CD14-positive monocyte (primary cell): ENCODE measurements at regions not wholly inside any gene's neighbourhood (a gene's known extent, or its start where the extent isn't known, plus 50 kb on each side); places are given as distances from the start of the nearest gene placed in this dataset.

Source experiments
- DNase-seq, 3 donors: peaks; one replicate each; pipeline ENCODE4 v3.0.0-alpha.2; 2011 to 2022
- H2AFZ ChIP-seq: 2 replicates; pipeline ENCODE4 v1.6.0; 2012; ENCODE audit warnings: mild to moderate bottlenecking, low read depth, low read length, inconsistent platforms; ENCODE audit not compliant: insufficient read depth, poor library complexity, severe bottlenecking
- H3K27ac ChIP-seq, 2 donors: 1 replicate in 1 of 2; 2 replicates in 1 of 2; pipeline ENCODE4 v1.5.1; 2012 to 2013; ENCODE audit warnings: low read length in 2 of 2, control low read depth in 1 of 2, inconsistent platforms in 1 of 2, low read depth in 1 of 2, mild to moderate bottlenecking in 1 of 2
- H3K27me3 ChIP-seq, 2 donors: one replicate each; pipeline versions ENCODE4 v1.6.0 to v1.6.1; 2011 to 2013; ENCODE audit warnings: low read length in 2 of 2; ENCODE audit not compliant: control insufficient read depth in 2 of 2, insufficient read depth in 2 of 2
- H3K36me3 ChIP-seq, 2 donors: replicated peaks in 1 of 2; 1 replicate in 1 of 2; 2 replicates in 1 of 2; pipeline versions ENCODE4 v1.5.1 to v1.6.1; 2012 to 2013; ENCODE audit warnings: low read length in 2 of 2, control low read depth in 1 of 2, inconsistent platforms in 1 of 2, mild to moderate bottlenecking in 1 of 2; ENCODE audit not compliant: insufficient read depth in 2 of 2, control insufficient read depth in 1 of 2
- H3K4me1 ChIP-seq, 2 donors: 1 replicate in 1 of 2; 2 replicates in 1 of 2; pipeline versions ENCODE4 v1.5.1 to v1.6.1; 2012 to 2013; ENCODE audit warnings: low read length in 2 of 2, control low read depth in 1 of 2, inconsistent platforms in 1 of 2, mild to moderate bottlenecking in 1 of 2, moderate library complexity in 1 of 2; ENCODE audit not compliant: insufficient read depth in 2 of 2, control insufficient read depth in 1 of 2
- H3K4me2 ChIP-seq: replicated peaks from 2 replicates; pipeline ENCODE3; 2012; ENCODE audit warnings: low read length, moderate library complexity, mild to moderate bottlenecking; ENCODE audit not compliant: poor library complexity, severe bottlenecking; ENCODE audit errors: extremely low read depth
- H3K4me3 ChIP-seq, 3 experiments: fragments of 200-600 bp in 1 of 3; sonication (generic) in 1 of 3; replicated peaks in 1 of 3; 1 replicate in 2 of 3; 2 replicates in 1 of 3; pipeline ENCODE4 v1.5.1; 2011 to 2013; ENCODE audit warnings: low read length in 3 of 3, mild to moderate bottlenecking in 3 of 3, control low read depth in 2 of 3, low read depth in 2 of 3, inconsistent platforms in 1 of 3, moderate library complexity in 1 of 3
- H3K79me2 ChIP-seq: 2 replicates; pipeline ENCODE4 v1.6.0; 2012; ENCODE audit warnings: mild to moderate bottlenecking, control low read depth, inconsistent platforms, low read length, moderate library complexity; ENCODE audit not compliant: insufficient read depth
- H3K9ac ChIP-seq: 2 replicates; pipeline ENCODE4 v1.6.0; 2017; ENCODE audit warnings: low read length, mild to moderate bottlenecking; ENCODE audit not compliant: insufficient read depth, poor library complexity, severe bottlenecking
- H3K9me3 ChIP-seq, 2 donors: replicated peaks in 1 of 2; 1 replicate in 1 of 2; 2 replicates in 1 of 2; pipeline versions ENCODE4 v1.5.1 to v1.6.1; 2012 to 2013; ENCODE audit warnings: low read length in 2 of 2, control low read depth in 1 of 2; ENCODE audit not compliant: control insufficient read depth in 1 of 2, insufficient read depth in 1 of 2
- H4K20me1 ChIP-seq: 2 replicates; pipeline ENCODE4 v1.6.0; 2012; ENCODE audit warnings: mild to moderate bottlenecking, low read length, control low read depth, moderate library complexity; ENCODE audit not compliant: insufficient read depth
- H3K27ac Mint-ChIP-seq, 7 donors: one replicate each; pipeline ENCODE4 v1.8.0; 2020; ENCODE audit warnings: mild to moderate bottlenecking in 7 of 7, mixed read lengths in 7 of 7, moderate library complexity in 6 of 7, inconsistent platforms in 2 of 7
- H3K27me3 Mint-ChIP-seq, 3 donors: one replicate each; pipeline ENCODE4 v1.8.0; 2021 to 2022; ENCODE audit warnings: low read depth in 3 of 3, mild to moderate bottlenecking in 3 of 3, mixed read lengths in 3 of 3, moderate library complexity in 3 of 3, inconsistent platforms in 1 of 3
- H3K36me3 Mint-ChIP-seq, 2 donors: one replicate each; pipeline ENCODE4 v1.8.0; 2020; ENCODE audit warnings: mixed read lengths in 2 of 2, inconsistent platforms in 1 of 2, mild to moderate bottlenecking in 1 of 2
- H3K4me1 Mint-ChIP-seq: one replicate; pipeline ENCODE4 v1.8.0; 2020; ENCODE audit warnings: mild to moderate bottlenecking, mixed read lengths
- H3K4me3 Mint-ChIP-seq, 2 donors: one replicate each; pipeline ENCODE4 v1.8.0; 2020; ENCODE audit warnings: mild to moderate bottlenecking in 2 of 2, mixed read lengths in 2 of 2, moderate library complexity in 1 of 2
- H3K9me3 Mint-ChIP-seq, 7 donors: one replicate each; pipeline ENCODE4 v1.8.0; 2020 to 2022; ENCODE audit warnings: mixed read lengths in 7 of 7, mild to moderate bottlenecking in 6 of 7, moderate library complexity in 6 of 7, inconsistent platforms in 2 of 7
- CTCF ChIP-seq: fragments of 200-600 bp; IDR thresholded peaks from one replicate; pipeline ENCODE4 v1.8.0; 2022; ENCODE audit warnings: antibody characterized with exemption, mild to moderate bottlenecking
- WGBS: methylation state at CpG from one replicate; pipeline ENCODE4 v1.1.5; 2013; ENCODE audit warnings: missing lambda C conversion rate; ENCODE audit not compliant: insufficient coverage; 5-methylcytosine and 5-hydroxymethylcytosine counted together
- intact Hi-C, 2 donors: fragments of 100-400 bp; cut with micrococcal nuclease; formaldehyde crosslinking; loops; one replicate each; pipeline versions ENCODE4 v1.15.0 to v1.15.1; 2023

GRCh38 chr1:114270718-114271117, 117.0 kb upstream of the SYT6 start:
- no peak overlapping the region for H3K4me2 ChIP-seq
- no peak overlapping the region for H3K27ac ChIP-seq
- peaks cover 8 to 9% (median 9%) of the 10 kb centered on the region in 3 donors for H3K27me3 Mint-ChIP-seq
- peaks cover 0 to 6% (median 2%) of the 10 kb centered on the region in 7 donors for H3K9me3 Mint-ChIP-seq
- H3K79me2 ChIP-seq: no peaks in the 10 kb centered on the region
- intact Hi-C loops: no loop called here
- 100% methylated on average over 2 of the region's 2 CpGs for WGBS
- no peaks in the 10 kb centered on the region for H3K4me1 ChIP-seq
- no peak overlapping the region for H3K4me3 ChIP-seq
- no peaks in the 10 kb centered on the region for H3K9me3 ChIP-seq
- TF ChIP-seq CTCF: no peak
- H3K4me3 Mint-ChIP-seq: no peak overlapping the region
- no peak overlapping the region for H3K9ac ChIP-seq
- no peaks in the 10 kb centered on the region for H3K27me3 ChIP-seq
- H3K4me1 Mint-ChIP-seq: peaks cover 5% of the 10 kb centered on the region
- H4K20me1 ChIP-seq: no peaks in the 10 kb centered on the region
- H3K27ac Mint-ChIP-seq: no peak overlapping the region
- no peak for DNase-seq
- H3K36me3 ChIP-seq: no peaks in the 10 kb centered on the region
- H3K36me3 Mint-ChIP-seq: no peaks in the 10 kb centered on the region
- H2AFZ ChIP-seq: no peak overlapping the region

- peaks cover 7 to 12% (median 12%) of the 10 kb centered on the region in 3 donors for H3K27me3 Mint-ChIP-seq
- no CpG with 5 or more reads among the region's 2 CpGs for WGBS
- Histone ChIP-seq H3K4me3 (no peak overlapping the region), H3K27me3 (no peaks in the 10 kb centered on the region), H3K9ac (no peak overlapping the region), H3K79me2 (no peaks in the 10 kb centered on the region), H3K27ac (no peak overlapping the region), H3K4me2 (no peak overlapping the region), H2AFZ (no peak overlapping the region), H3K9me3 (no peaks in the 10 kb centered on the region), H3K4me1 (no peaks in the 10 kb centered on the region), H3K36me3 (no peaks in the 10 kb centered on the region), H4K20me1 (no peaks in the 10 kb centered on the region)
- DNase-seq: no peak
- H3K9me3 Mint-ChIP-seq: peaks cover 0 to 6% (median 2%) of the 10 kb centered on the region in 7 donors
- H3K4me3 Mint-ChIP-seq: no peak overlapping the region
- H3K4me1 Mint-ChIP-seq: peaks cover 5% of the 10 kb centered on the region
- TF ChIP-seq CTCF: no peak
- H3K27ac Mint-ChIP-seq: no peak overlapping the region
- intact Hi-C loops: no loop called here
- no peaks in the 10 kb centered on the region for H3K36me3 Mint-ChIP-seq
Observed at GRCh38 chr1:114270282-114270681, 116.6 kb upstream of the SYT6 start.
